HG03457 (cell line): ENCODE measurements at regions not wholly inside any gene's neighbourhood (a gene's known extent, or its start where the extent isn't known, plus 50 kb on each side); places are given as distances from the start of the nearest gene placed in this dataset.

Experiments
- ATAC-seq: cut with Tn5 transposase; IDR thresholded peaks from one replicate; pipeline ENCODE4 v1.9.1; 2021; ENCODE audit warnings: moderate number of reproducible peaks; ENCODE audit not compliant: unreplicated experiment

DNA sequence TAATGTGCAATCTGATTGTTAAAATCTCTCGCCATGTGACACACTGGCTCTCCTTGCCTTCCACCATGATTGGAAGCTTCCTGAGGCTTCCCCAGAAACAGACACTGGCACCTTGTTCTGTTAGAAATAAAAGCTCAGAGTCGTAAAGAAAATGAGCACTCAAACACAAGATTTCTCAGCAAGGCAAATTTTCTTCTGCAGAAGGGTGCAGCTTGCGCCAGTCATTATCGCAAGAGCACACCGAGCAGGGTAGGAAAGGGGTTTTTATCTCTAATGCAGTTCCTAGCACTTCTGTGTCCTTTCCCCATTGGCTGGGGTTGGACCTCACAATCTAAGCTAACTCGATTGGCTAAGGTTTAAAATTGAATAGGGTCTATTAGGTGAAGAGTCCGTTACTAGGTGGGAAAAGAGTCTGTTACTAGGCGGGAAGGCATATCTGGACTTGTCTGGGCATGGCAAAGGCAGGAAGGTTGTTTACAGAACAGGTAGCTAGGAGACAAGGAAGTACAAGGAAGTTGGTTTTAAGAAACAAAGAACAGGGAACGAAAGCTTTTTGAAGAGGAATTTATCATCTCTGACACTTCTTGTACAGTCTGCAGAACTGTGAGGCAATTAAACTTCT, 62.6 kb upstream of the BICD1 start:
- no peak for ATAC-seq

DNA sequence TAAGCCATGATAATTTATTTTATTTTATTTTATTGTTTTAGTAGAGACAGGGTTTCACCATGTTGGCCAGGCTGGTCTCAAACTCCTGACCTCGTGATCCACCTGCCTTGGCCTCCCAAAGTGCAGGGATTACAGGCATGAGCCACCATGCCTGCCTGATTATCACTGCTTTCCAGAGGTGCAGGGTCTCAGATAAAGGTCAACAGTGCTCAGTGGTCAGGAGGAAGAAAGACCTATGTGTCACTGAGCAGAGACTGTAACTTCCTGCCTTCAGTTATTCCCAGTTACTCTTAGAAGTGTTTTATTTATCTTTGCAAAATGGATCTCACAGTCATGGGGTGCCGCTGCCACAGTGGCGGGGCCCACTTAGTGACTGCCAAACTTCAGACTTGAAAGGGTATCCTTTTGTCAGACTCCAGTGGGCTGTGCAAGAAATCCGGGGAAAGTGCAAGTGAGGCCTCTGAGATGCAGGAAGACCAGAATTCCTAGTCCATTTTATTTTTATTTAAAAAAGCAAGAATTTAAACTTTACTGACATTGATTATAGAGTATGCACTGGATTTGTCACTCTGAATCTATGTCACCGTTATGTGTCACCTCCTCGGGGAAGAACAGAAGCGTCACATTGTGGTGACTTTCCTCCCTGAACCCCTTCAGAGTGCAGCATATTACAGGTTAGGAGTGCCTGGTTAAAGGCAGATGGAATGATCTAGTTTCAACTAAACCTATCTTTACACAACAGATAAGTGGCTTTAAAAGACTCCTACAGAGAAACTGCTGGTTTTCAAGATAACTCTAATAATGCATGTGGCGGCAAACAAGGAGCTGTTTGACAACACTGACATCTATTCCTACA, 59.1 kb upstream of the BICD1 start:
- no peak for ATAC-seq

DNA sequence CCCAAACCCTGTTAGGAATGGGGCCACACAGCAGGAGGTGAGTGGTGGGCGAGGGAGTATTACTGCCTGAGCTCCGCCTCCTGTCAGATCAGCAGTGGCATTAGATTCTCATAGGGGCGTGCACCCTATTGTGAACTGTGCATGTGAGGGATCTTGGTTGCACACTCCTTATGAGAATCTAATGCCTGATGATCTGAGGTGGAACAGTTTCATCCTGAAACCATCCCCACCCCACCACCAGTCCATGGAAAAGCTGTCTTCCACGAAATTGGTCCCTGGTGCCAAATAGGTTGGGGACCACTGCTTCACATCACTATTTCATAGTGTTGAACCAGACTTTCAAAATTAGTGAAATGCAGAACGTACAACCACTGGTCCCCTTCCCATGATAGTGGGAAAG, 57.9 kb upstream of the BICD1 start:
- no peak for ATAC-seq

DNA sequence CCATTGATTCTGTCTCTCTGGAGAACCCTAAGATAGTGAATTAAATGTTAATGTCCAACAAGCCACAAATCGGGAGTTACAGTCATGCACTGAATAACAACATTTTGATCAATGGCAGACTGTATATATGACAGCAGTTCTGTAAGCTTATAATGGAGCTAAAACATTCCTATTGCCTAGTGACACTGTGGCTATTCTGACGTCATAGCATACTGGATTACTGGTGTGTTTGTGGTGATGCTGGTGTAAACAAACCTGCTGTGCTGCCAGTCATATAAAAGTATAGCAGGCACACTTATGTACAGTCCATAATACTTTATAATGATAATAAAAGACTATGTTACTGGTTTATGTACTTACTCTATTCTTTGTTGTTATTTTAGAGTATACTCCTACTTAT, 56.7 kb upstream of the BICD1 start:
- no peak for ATAC-seq

DNA sequence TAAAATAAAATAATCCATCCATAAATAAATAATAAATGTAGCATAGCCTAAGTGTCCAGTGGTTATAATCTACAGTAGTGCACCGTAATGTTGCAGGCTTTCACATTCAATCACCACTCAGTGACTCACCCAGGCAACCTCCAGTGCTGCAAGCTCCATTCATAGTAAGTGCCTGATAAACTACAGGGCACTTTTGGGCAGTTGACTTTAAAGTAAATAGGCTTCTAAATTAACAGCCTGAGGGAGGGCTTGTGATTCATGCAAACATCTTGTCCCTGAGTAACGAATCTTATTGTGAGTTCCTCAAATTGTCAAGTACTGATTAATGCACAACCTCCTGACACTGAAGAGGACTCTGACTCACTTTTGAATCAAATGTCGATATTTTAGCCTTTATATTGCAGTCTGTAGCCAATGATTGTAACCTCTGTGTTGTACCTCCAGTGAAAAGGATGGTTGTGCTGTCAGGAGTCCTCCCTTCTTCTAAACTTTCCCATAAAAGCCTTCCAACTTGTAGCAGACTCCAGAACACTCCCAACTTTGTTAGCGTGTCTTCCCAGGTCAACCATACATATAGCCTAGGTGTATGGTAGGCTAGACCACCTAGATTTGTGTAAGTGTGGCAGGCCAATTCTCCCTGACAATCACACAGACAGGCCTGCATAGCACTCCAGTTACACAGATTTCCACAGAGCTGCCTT, 55.0 kb upstream of the BICD1 start:
- no peak for ATAC-seq

DNA sequence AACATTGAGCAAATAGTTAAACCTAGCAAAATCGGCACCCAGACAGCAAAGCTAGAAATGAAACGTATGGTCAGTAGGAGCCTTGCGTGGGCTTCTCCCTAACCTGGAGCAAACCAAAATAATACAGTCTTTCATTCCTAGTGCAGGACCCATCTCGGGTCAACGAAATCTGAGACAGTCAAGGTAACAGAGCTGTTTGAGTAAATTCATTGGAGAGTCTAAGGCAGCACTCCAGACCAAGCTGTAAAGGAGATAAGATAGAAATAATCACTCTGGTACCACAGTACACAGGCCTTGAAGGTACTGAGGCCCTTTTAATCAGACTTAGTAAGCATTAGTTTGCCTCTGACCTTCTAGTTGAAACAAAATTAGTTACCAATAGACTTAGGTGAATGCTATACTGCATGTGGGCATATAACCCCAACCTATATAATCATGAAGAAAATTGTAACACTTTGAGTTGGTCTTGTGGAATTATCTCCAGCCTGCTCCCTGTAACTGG, 54.4 kb upstream of the BICD1 start:
- ATAC-seq: no peak

DNA sequence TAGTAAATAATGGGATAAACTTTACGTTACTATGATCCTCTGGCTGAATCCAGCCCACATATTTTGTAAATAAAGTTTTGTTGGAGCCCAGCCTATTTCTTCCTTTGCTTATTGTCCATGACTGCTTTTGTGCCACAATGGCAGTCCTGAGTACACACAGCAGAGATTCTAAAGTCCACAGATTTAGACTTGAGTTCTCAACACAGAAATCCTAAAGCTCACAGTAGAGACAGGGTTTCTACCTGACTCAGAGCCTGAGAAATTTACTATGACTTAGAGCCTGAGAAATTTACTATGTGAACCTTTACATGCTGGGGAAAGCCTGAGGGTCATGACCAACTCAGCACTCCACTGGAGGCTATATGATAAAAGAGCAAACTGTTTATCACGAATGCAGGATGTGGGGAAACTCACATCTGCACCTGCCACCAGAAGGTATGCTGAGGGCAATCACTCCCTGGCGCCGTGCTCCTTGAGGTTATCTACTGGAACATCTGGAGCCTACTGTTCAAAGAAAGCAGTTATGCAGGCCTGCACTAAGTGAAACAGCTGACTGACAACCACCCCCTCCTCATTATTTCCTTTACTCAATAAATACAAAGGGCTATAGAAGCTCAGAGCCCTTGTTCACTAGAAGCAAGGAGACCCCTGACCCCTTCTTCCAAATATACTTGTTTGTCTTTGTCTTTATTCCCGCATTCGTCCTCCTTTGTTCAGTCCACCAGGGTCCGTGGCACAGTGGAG, 52.6 kb upstream of the BICD1 start:
- no peak for ATAC-seq
